Transverse colon (tissue), 4 donors: ENCODE measurements at regions not wholly inside any gene's neighbourhood (a gene's known extent, or its start where the extent isn't known, plus 50 kb on each side); places are given as distances from the start of the nearest gene placed in this dataset.

Source experiments
- DNase-seq: peaks from one replicate; pipeline ENCODE4 v3.0.0-alpha.2; 2019
- H3K27ac ChIP-seq, 4 donors: fragments of 200-600 bp; sonication (generic); 2 replicates each; pipeline ENCODE4 v1.5.1; 2016 to 2018; ENCODE audit warnings: inconsistent platforms in 4 of 4
- H3K27me3 ChIP-seq: fragments of 200-600 bp; sonication (generic); 2 replicates; pipeline ENCODE4 v1.5.1; 2017; ENCODE audit warnings: inconsistent platforms
- H3K36me3 ChIP-seq, 4 donors: fragments of 200-600 bp; sonication (generic); 2 replicates each; pipeline ENCODE4 v1.5.1; 2017 to 2019; ENCODE audit warnings: inconsistent platforms in 4 of 4
- H3K4me1 ChIP-seq, 4 donors: fragments of 200-600 bp; sonication (generic); 2 replicates each; pipeline ENCODE4 v1.5.1; 2017 to 2020; ENCODE audit warnings: inconsistent platforms in 4 of 4
- H3K4me3 ChIP-seq, 4 donors: fragments of 200-600 bp; sonication (generic); 1 replicate in 1 of 4; 2 replicates in 3 of 4; pipeline versions ENCODE4 v1.5.1 to v1.6.1; 2017 to 2019; ENCODE audit warnings: inconsistent platforms in 4 of 4
- H3K9me3 ChIP-seq, 2 donors: fragments of 200-600 bp; sonication (generic); 2 replicates each; pipeline ENCODE4 v1.5.1; 2017 to 2019; ENCODE audit warnings: inconsistent platforms in 2 of 2
- EP300 ChIP-seq: sonication (generic); formaldehyde crosslinking; IDR thresholded peaks from one replicate; pipeline ENCODE4 v1.6.1; 2017; ENCODE audit warnings: antibody characterized with exemption, low read depth
- POLR2A ChIP-seq: fragments of 450-650 bp; IDR thresholded peaks from one replicate; pipeline ENCODE4 v1.6.1; 2016; ENCODE audit warnings: antibody characterized with exemption, mild to moderate bottlenecking, moderate library complexity
- POLR2AphosphoS5 ChIP-seq, 3 donors: sonication (generic); formaldehyde crosslinking; IDR thresholded peaks; one replicate each; pipeline ENCODE4 v1.6.1; 2016; ENCODE audit warnings: antibody characterized with exemption in 3 of 3
- WGBS, 2 donors: methylation state at CpG; one replicate each; pipeline ENCODE4 v1.1.5; 2018; ENCODE audit warnings: low coverage in 1 of 2; 5-methylcytosine and 5-hydroxymethylcytosine counted together
- in situ Hi-C, 4 donors: fragments of 200-750 bp; cut with MboI; loops; one replicate each; pipeline versions ENCODE4 v1.15.0 to v1.15.1; 2017; ENCODE audit warnings: low sequenced_read_pairs in 3 of 4, low pct_ligation_motif_present in 1 of 4, low pct_unique_long_range_greater_than_20kb in 1 of 4
- intact Hi-C: fragments of 100-400 bp; cut with DNase I; formaldehyde crosslinking; loops from one replicate; pipeline ENCODE4 v1.15.1; 2023; ENCODE audit warnings: low total_unique reads
- TF ChIP-seq, protein P1 (sequence below), 5 experiments: fragments of 200-600 bp in 3 of 5; fragments of 450-650 bp in 2 of 5; sonication (generic) in 3 of 5; IDR thresholded peaks; 1 replicate in 2 of 5; 2 replicates in 3 of 5; pipeline ENCODE4 v1.5.1; 2016 to 2017; ENCODE audit warnings: antibody characterized with exemption in 5 of 5, inconsistent platforms in 3 of 5, mild to moderate bottlenecking in 2 of 5, moderate library complexity in 1 of 5

DNA sequence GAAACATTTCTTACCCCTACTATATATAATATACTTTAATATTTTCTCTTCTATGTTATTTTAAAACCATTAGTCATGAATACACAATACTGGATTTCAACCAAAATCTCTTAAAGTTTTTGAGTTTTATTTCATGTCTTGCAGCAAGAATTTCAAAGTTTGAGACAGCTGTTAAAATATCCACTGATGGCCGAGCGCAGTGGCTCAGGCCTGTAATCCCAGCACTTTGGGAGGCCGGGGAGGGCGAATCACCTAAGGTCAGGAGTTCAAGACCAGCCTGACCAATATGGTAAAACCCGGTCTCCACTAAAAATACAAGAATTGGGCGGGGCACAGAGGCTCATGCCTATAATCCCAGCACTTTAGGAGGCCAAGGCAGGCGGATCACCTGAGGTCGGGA is 59.7 kb upstream of the DAPK1 start:
- DNase-seq, result no peak
- Histone ChIP-seq H3K4me1 (no peaks in the 10 kb centered on the region), H3K4me3 (no peak overlapping the region), H3K36me3 (no peaks in the 10 kb centered on the region), H3K9me3 (no peaks in the 10 kb centered on the region), H3K27ac (no peak overlapping the region), H3K27me3 (no peaks in the 10 kb centered on the region)
- TF ChIP-seq POLR2A (no peak), EP300 (no peak), POLR2AphosphoS5 (IDR thresholded peaks at IDR 0.05) (no peak)
- TF ChIP-seq, protein P1, sequence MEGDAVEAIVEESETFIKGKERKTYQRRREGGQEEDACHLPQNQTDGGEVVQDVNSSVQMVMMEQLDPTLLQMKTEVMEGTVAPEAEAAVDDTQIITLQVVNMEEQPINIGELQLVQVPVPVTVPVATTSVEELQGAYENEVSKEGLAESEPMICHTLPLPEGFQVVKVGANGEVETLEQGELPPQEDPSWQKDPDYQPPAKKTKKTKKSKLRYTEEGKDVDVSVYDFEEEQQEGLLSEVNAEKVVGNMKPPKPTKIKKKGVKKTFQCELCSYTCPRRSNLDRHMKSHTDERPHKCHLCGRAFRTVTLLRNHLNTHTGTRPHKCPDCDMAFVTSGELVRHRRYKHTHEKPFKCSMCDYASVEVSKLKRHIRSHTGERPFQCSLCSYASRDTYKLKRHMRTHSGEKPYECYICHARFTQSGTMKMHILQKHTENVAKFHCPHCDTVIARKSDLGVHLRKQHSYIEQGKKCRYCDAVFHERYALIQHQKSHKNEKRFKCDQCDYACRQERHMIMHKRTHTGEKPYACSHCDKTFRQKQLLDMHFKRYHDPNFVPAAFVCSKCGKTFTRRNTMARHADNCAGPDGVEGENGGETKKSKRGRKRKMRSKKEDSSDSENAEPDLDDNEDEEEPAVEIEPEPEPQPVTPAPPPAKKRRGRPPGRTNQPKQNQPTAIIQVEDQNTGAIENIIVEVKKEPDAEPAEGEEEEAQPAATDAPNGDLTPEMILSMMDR (IDR thresholded peaks at IDR 0.05), result no peak
- in situ Hi-C loops, result no loop called here
- intact Hi-C loops, result no loop called here
- 89% methylated on average over 8 of the region's 8 CpGs; no CpG with 5 or more reads in 1 of the 2 donors for WGBS, 2 donors

DNA sequence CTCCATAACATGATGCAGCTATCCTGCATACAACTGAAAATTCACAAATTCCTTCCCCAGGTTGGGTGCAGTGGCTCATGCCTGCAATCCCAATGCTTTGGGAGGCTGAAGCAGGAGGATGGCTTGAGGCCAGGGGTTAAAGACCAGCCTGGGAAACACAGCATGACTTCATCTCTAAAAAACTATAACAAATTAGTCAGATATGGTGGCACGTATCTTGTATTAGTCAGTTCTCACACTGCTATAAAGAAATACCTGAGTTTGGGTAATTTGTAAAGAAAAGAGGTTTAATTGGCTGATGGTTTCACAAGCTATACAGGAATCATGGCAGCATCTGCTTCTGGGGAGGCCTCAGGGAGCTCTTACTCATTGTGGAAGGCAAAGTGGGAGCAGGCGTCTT is 56.4 kb upstream of the DAPK1 start:
- Histone ChIP-seq H3K36me3 (no peaks in the 10 kb centered on the region), H3K9me3 (no peaks in the 10 kb centered on the region), H3K4me1 (no peaks in the 10 kb centered on the region), H3K27me3 (no peaks in the 10 kb centered on the region), H3K4me3 (no peak overlapping the region), H3K27ac (no peak overlapping the region)
- 84% methylated on average over 2 of the region's 2 CpGs for WGBS, 2 donors
- no peak for DNase-seq
- in situ Hi-C loops (no loop called here), intact Hi-C loops (no loop called here)
- no peak for TF ChIP-seq POLR2A
- TF ChIP-seq POLR2AphosphoS5 (IDR thresholded peaks at IDR 0.05), result no peak
- no peak for TF ChIP-seq EP300
- TF ChIP-seq, protein P1 (IDR thresholded peaks at IDR 0.05), result no peak

DNA sequence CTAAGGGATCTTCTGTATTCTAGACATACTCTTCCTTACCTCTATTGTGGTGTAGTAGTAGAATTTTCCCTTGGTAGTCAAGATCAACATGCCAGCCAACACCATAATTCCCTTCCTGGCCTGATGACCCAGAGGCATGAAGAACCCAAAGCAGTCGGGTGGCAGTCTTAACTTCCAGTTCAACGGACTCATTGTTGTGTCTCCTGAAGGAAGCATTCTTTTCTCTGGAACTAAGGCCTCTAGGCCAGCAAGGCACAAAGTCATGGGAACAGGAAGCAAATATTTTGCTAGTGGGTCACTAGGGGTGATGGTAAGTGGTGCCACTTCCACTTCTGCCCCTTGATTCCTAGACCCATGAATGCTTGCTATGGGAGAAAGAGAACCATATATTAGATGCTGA is 55.2 kb upstream of the DAPK1 start:
- Histone ChIP-seq H3K27me3 (no peaks in the 10 kb centered on the region), H3K27ac (no peak overlapping the region), H3K36me3 (no peaks in the 10 kb centered on the region), H3K9me3 (no peaks in the 10 kb centered on the region), H3K4me1 (no peaks in the 10 kb centered on the region), H3K4me3 (no peak overlapping the region)
- in situ Hi-C loops, result no loop called here
- WGBS, 2 donors, result 44% methylated on average over 2 of the region's 2 CpGs; no CpG with 5 or more reads in 1 of the 2 donors
- TF ChIP-seq EP300, result no peak
- TF ChIP-seq, protein P1 (IDR thresholded peaks at IDR 0.05), result no peak
- no peak for TF ChIP-seq POLR2A
- TF ChIP-seq POLR2AphosphoS5 (IDR thresholded peaks at IDR 0.05), result no peak
- intact Hi-C loops, result no loop called here
- DNase-seq, result no peak

DNA sequence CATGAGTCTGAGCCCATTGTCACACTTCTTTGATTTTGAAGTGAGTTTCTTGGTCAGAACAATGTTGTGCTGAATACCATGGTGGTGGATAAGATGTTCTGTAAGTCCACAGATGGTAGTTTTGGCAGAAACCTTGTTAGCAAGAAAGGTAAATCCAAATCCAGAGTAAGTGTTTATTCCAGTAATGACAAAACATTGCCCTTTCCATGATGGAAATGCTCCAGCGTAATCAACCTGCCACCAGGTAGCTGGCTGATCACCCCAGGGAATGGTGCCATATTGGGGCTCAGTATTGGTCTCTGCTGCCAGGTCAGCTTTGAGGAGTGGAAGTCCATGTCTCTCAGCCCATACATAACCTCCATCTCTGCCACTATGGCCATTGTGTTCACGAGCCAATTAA is 54.7 kb upstream of the DAPK1 start:
- Histone ChIP-seq H3K4me1 (no peaks in the 10 kb centered on the region), H3K9me3 (no peaks in the 10 kb centered on the region), H3K36me3 (no peaks in the 10 kb centered on the region), H3K27ac (no peak overlapping the region), H3K4me3 (no peak overlapping the region), H3K27me3 (no peaks in the 10 kb centered on the region)
- no peak for DNase-seq
- 85 to 100% methylated on average over 1 to 2 of the region's 2 CpGs for WGBS, 2 donors
- TF ChIP-seq POLR2A (no peak), EP300 (no peak), POLR2AphosphoS5 (IDR thresholded peaks at IDR 0.05) (no peak)
- TF ChIP-seq, protein P1 (IDR thresholded peaks at IDR 0.05), result no peak
- intact Hi-C loops (no loop called here), in situ Hi-C loops (no loop called here)
